Progenitor cell of endocrine pancreas (in vitro differentiated cells): ENCODE measurements at regions not wholly inside any gene's neighbourhood (a gene's known extent, or its start where the extent isn't known, plus 50 kb on each side); places are given as distances from the start of the nearest gene placed in this dataset.

Source experiments
- DNase-seq: peaks from one replicate; pipeline ENCODE4 v3.0.0; 2021; ENCODE audit warnings: low spot score; ENCODE audit not compliant: unreplicated experiment
- H3K27ac Mint-ChIP-seq: 2 replicates; pipeline ENCODE4 v1.8.0; 2021; ENCODE audit warnings: mild to moderate bottlenecking, moderate library complexity, mixed read lengths
- H3K27me3 Mint-ChIP-seq: 2 replicates; pipeline ENCODE4 v1.8.0; 2021; ENCODE audit warnings: mixed read lengths
- H3K36me3 Mint-ChIP-seq: 2 replicates; pipeline ENCODE4 v1.8.0; 2022; ENCODE audit warnings: mixed read lengths; ENCODE audit not compliant: insufficient read depth
- H3K4me1 Mint-ChIP-seq: 2 replicates; pipeline ENCODE4 v1.8.0; 2021; ENCODE audit warnings: low read depth, mixed read lengths
- H3K4me3 Mint-ChIP-seq: 2 replicates; pipeline ENCODE4 v1.8.0; 2021; ENCODE audit warnings: low read depth, mild to moderate bottlenecking, moderate library complexity, mixed read lengths
- H3K9me3 Mint-ChIP-seq: 2 replicates; pipeline ENCODE4 v1.8.0; 2021; ENCODE audit warnings: low read depth, mixed read lengths
- CTCF ChIP-seq: fragments of 200-600 bp; sonication (generic); IDR thresholded peaks from one replicate; pipeline ENCODE4 v1.5.0; 2021; ENCODE audit warnings: antibody characterized with exemption, mild to moderate bottlenecking; ENCODE audit not compliant: unreplicated experiment

DNA sequence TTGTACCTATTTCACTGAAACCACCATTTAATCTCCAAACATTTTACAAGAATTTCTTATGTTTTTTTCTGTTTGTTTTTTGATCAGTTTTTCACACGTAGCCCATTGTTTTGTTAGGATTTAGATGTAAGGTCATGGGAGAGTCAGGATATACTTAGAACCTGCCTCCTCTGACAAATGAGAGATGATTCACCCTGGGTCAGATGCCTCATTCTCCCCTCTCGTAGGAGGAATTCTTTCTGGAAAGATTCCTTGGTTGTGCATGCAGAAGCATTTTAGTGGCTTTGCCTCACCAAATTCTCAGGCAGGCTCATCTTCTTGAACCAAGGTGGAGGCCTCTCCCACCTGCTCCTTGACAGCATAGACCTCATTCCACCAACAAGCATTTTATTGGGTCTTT lies 599.3 kb downstream of the SPRY1 start:
- H3K27me3 Mint-ChIP-seq, result no peaks in the 10 kb centered on the region
- peaks cover 7% of the 10 kb centered on the region for H3K9me3 Mint-ChIP-seq
- no peaks in the 10 kb centered on the region for H3K36me3 Mint-ChIP-seq
- no peak for TF ChIP-seq CTCF
- H3K4me1 Mint-ChIP-seq, result no peaks in the 10 kb centered on the region
- no peak overlapping the region for H3K27ac Mint-ChIP-seq
- no peak for DNase-seq
- H3K4me3 Mint-ChIP-seq, result no peak overlapping the region

DNA sequence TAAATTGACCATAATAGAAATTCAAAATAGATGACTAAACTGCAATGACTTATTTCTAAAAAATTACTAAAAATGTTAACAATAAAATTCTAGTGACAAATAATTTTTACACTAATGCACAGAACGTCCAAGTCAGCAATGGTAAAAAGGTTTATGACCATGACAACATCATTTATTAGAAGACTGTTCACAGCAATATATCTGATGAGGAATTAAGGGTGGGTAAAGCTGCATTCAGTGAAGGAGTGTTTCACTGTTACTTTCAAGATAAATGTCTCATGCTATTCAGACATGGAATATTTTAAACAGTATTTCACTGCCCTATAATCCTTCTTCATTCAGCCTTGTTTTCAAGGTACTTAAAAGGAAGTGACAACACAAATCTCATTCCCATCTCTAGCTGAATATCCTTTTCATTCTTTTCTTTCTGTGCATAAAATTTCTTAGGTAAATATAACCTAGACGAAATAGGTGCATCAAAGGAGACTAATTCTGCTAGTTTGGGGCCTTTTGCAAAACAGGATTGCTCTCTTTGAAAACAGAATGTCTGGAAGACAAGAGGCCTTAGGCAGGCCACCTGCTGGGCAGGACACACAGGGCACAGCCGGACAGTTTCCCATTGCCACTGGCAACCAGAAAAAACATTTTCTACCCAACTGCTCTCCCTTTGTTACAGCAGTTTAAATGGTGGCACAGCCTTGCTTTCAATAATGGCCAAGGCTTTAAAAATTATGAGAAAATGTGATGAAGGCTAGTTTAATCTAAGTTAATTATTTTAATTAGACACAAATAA lies 600.3 kb downstream of the SPRY1 start:
- no peak for DNase-seq
- Mint-ChIP-seq H3K9me3 (peaks cover 5% of the 10 kb centered on the region), H3K27me3 (no peaks in the 10 kb centered on the region), H3K27ac (no peak overlapping the region), H3K4me3 (no peak overlapping the region), H3K36me3 (no peaks in the 10 kb centered on the region), H3K4me1 (no peaks in the 10 kb centered on the region)
- peak; percentile 19 for TF ChIP-seq CTCF

DNA sequence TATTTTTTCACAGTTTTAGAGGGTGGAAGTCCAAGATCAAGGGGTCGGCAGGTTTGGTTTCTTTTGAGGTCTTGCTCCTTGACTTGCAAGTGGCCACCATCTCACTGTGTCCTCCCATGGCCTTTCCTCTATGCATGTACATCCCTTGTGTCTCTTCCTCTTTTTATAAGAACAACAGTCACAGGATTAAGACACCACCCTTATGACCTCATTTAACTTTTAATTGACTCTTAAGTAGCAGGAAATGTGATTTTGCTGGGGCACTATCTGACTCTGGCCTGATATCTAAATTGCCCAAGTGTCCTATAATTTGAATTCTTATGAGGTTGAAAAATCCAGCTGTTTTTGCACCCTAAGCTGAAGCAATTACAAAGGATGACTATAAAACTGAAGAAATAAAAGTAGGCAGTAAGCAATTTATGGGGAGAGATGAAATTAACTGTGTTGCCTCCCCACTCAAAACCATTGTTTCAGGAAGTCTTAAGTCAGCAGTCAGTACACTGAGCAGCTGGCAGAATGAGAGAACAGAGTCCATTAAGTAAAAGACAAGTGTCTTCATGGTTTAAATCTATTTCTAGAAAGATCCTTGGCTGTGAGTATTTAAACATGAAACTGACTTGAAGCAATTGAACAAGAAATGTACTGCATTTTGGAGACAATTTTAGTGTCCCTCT lies 601.3 kb downstream of the SPRY1 start:
- TF ChIP-seq CTCF, result no peak
- H3K27me3 Mint-ChIP-seq, result no peaks in the 10 kb centered on the region
- no peak overlapping the region for H3K27ac Mint-ChIP-seq
- no peaks in the 10 kb centered on the region for H3K9me3 Mint-ChIP-seq
- H3K4me3 Mint-ChIP-seq, result no peak overlapping the region
- no peaks in the 10 kb centered on the region for H3K36me3 Mint-ChIP-seq
- DNase-seq, result no peak
- no peaks in the 10 kb centered on the region for H3K4me1 Mint-ChIP-seq

- H3K27ac Mint-ChIP-seq, result no peak overlapping the region
- H3K27me3 Mint-ChIP-seq, result no peaks in the 10 kb centered on the region
- no peaks in the 10 kb centered on the region for H3K9me3 Mint-ChIP-seq
- H3K4me1 Mint-ChIP-seq, result no peaks in the 10 kb centered on the region
- no peaks in the 10 kb centered on the region for H3K36me3 Mint-ChIP-seq
- no peak overlapping the region for H3K4me3 Mint-ChIP-seq
- TF ChIP-seq CTCF, result no peak
- DNase-seq, result no peak
Measured at GRCh38 chr4:124000233-124000632, 603.6 kb downstream of the SPRY1 start.

DNA sequence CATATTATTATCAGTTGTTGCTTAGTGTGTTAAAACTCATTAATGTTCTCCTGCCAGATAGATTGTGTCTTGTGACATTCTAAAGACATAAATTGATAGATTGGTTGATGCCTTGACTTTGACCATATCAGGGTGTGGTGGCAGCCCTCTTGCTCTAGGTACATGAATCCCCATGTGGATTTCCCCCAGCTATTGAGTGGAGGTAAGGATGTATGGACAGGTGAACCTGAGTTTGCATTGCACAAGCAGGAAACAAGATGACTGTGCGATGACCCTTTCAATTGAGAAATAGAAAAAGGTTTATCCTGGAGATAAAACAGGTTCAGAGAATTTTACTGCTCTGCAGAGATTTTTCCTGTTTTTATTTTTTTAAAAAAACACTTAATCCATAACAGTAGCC lies 619.2 kb downstream of the SPRY1 start:
- Mint-ChIP-seq H3K4me1 (peaks cover 20% of the 10 kb centered on the region), H3K36me3 (no peaks in the 10 kb centered on the region), H3K27me3 (no peaks in the 10 kb centered on the region), H3K9me3 (no peaks in the 10 kb centered on the region), H3K27ac (no peak overlapping the region), H3K4me3 (no peak overlapping the region)
- DNase-seq, result no peak
- TF ChIP-seq CTCF, result no peak
